ENCODE measurements at regions not wholly inside any gene's neighbourhood (a gene's known extent, or its start where the extent isn't known, plus 50 kb on each side); places are given as distances from the start of the nearest gene placed in this dataset.

DNA sequence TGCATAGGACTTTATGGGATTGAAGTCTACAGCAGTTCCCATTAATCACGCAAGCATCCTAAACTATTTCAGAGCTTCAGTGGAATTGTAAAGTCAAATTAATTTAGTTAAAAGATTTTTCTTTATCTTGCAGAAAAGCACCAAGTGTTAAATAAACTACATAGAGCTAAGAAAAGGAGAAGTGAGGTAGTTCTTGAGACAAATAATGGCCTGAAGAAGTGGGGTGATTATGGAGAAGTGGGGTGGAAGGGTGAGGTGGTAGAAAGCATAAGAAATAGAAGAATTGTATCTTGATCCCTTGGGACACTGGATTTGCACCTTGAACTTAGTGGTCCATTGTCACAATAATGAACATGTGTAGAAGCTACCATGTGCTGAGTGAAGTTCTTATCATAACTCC, 121.7 kb upstream of the LINC00305 start:
- TF ChIP-seq, protein P1, sequence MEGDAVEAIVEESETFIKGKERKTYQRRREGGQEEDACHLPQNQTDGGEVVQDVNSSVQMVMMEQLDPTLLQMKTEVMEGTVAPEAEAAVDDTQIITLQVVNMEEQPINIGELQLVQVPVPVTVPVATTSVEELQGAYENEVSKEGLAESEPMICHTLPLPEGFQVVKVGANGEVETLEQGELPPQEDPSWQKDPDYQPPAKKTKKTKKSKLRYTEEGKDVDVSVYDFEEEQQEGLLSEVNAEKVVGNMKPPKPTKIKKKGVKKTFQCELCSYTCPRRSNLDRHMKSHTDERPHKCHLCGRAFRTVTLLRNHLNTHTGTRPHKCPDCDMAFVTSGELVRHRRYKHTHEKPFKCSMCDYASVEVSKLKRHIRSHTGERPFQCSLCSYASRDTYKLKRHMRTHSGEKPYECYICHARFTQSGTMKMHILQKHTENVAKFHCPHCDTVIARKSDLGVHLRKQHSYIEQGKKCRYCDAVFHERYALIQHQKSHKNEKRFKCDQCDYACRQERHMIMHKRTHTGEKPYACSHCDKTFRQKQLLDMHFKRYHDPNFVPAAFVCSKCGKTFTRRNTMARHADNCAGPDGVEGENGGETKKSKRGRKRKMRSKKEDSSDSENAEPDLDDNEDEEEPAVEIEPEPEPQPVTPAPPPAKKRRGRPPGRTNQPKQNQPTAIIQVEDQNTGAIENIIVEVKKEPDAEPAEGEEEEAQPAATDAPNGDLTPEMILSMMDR (IDR thresholded peaks at IDR 0.05; ENCODE audit: insufficient read depth, low read depth, low read length): no peak
- no peak for DNase-seq (ENCODE audit: low read depth)
- no peak overlapping the region for H3K4me3 ChIP-seq (ENCODE audit: low read depth, low read length)

DNA sequence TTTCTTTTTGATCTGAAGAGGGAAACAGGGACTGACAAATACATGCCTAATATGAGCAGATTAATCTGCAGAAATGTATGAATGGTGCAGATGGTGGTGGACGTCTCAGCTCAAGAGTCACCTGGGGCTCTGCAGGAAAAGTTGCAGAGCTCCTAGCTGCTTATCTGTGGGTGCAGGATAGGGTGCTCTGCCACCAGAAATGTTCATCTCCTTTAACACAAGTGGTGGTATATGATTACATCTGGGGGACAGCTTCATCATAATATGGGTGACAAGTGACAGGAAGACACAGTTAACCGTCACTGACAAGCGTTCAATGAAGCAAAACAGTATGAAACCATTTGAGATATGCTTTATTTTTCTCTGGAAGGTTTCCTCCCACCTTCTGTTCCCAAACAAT, 121.2 kb upstream of the LINC00305 start:
- no peak overlapping the region for H3K4me3 ChIP-seq (ENCODE audit: low read depth, low read length)
- no peak for DNase-seq (ENCODE audit: low read depth)
- TF ChIP-seq, protein P1 (IDR thresholded peaks at IDR 0.05; ENCODE audit: insufficient read depth, low read depth, low read length): no peak

DNA sequence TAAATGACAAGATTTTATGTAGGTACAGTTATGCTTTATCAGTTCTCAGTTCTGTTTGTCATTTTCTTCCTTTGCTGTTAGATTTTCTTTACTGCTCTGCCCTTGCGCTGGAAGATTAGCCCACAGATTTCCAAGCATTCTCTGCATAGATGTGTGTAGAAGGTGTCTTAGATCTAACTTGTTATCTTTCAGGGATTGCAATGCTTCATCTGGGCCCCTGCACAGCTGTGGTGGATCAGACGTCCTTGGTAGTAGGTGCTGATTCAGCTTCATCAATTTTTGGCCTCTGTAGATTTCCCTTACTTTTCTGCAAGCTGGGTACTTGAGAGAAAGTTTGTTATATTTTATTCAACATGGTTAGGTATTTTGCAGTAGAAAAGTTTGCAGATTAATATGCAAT, 115.3 kb upstream of the LINC00305 start:
- no peak overlapping the region for H3K4me3 ChIP-seq (ENCODE audit: low read depth, low read length)
- TF ChIP-seq, protein P1 (IDR thresholded peaks at IDR 0.05; ENCODE audit: insufficient read depth, low read depth, low read length): no peak
- no peak for DNase-seq (ENCODE audit: low read depth)

DNA sequence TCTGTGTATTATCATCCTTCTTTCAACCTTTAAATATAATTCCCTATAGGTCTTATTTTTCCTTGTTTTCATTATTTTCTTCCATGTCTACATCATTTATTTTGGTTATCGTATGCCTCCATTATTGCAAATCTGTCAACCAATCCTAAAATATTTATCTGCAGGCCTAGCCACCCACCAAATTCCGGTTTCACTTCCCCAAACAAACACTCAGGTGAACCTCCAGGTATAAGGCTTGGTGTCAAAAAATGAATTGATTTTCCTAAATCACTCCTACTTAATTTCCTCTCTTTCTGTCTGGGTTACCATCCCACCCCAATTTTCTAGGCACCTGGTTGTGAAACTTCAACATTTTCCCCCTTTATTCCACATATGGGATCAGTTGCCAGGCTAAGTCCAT, 111.9 kb upstream of the LINC00305 start:
- TF ChIP-seq, protein P1 (IDR thresholded peaks at IDR 0.05; ENCODE audit: insufficient read depth, low read depth, low read length): no peak
- no peak for DNase-seq (ENCODE audit: low read depth)
- no peak overlapping the region for H3K4me3 ChIP-seq (ENCODE audit: low read depth, low read length)

DNA sequence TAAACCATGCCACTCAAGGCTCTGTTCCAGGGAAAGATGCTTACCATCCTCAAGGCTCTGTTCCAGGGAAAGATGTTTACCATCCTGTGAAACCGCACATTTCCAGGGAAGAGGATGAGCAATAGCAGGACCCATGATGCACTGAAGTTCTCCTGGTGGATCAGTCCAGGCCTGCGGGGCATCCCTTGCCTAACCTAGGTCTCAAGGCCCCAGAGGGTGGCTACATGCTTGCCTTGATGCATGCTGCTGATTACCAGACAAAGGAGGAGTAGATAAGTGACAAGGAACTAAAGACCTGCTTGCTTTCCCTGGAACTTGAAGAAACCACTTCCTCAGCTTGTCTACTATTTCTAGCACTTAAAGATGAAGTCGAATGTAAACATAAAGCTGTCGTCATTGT, 111.0 kb upstream of the LINC00305 start:
- TF ChIP-seq, protein P1 (IDR thresholded peaks at IDR 0.05; ENCODE audit: insufficient read depth, low read depth, low read length): no peak
- H3K4me3 ChIP-seq (ENCODE audit: low read depth, low read length): no peak overlapping the region
- DNase-seq (ENCODE audit: low read depth): no peak

DNA sequence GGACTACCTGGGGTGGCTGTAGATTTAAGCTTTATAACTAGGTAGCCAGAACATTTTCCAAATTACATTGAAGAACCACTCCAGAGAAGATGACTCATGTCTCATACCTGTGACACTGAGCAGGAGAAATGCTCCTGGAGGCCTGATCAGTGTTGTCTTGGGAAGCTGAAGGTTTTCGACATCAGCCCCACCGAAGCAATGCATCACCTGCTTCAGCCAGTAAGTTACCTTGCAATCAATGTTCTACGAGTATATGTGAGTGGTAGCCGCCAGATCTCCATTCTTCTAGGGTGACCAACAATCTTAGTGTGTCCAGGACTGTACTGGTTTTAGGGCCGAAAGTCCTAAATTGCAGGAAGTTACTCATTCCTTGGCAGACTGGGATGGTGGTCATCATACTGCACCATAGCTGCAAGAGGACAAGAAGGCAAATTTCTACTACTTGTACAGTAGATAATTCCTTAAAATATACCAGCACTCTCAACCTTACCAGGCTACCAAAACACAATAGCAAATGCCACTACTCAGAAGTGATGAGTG, 109.3 kb upstream of the LINC00305 start:
- H3K4me3 ChIP-seq (ENCODE audit: low read depth, low read length): no peak overlapping the region
- no peak for DNase-seq (ENCODE audit: low read depth)
- TF ChIP-seq, protein P1 (IDR thresholded peaks at IDR 0.05; ENCODE audit: insufficient read depth, low read depth, low read length): no peak

DNA sequence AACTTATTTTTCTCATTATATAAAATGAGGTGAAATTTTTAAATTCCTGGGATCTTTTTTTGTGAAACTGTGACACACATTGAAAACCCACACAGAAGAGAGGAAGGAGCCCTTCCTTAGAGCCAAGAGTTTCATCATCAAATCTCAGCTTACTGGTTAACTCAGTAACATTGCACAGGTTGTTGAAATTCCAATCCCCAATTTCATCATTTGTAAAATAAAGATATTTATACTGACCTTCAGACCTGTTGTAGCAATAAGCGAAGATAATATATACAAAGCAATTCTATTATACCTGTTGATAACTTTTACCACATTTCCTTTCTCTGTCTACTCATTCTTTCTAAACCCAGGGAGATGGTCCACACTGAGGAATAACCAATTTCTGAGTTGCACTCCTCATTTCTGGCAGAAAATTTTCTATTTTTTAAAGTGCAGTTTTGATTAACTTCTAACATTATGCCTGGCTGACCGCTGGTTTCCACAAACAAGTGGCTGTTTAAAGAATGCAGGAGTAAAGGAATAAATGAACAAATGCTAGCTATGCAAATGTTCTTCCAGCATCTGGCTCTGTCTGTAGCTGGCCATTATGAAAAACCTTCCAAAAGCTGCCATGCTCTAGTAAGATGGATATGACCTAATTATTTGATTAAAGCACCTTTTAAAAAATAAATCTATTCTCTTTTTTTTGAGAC, 105.7 kb upstream of the LINC00305 start:
- no peak overlapping the region for H3K4me3 ChIP-seq (ENCODE audit: low read depth, low read length)
- TF ChIP-seq, protein P1 (IDR thresholded peaks at IDR 0.05; ENCODE audit: insufficient read depth, low read depth, low read length): no peak
- no peak for DNase-seq (ENCODE audit: low read depth)

All from fibroblast of villous mesenchyme (primary cell).